ENCODE measurements at regions not wholly inside any gene's neighbourhood (a gene's known extent, or its start where the extent isn't known, plus 50 kb on each side); places are given as distances from the start of the nearest gene placed in this dataset.

DNA sequence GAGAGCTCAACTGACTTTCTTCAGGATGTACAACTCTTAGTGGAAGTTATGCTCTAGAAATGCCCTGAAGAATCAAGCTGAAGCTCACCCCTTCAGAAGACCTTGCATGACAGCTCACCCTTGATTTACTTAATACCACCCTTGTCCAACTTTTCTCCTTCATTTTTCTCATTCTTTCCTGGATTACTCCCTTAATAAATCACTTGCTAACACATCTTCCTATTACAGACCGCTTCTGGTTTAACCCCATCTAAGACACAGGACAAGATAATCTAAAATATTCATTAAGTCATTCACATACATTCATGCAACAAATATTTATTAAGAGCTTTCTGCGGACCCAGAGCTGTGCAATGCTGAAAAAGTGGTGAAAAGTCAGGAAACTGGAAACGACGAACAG lies 630.7 kb upstream of the RORB start:
- DNase-seq (ENCODE audit: low read depth), result no peak
- TF ChIP-seq, protein P1, sequence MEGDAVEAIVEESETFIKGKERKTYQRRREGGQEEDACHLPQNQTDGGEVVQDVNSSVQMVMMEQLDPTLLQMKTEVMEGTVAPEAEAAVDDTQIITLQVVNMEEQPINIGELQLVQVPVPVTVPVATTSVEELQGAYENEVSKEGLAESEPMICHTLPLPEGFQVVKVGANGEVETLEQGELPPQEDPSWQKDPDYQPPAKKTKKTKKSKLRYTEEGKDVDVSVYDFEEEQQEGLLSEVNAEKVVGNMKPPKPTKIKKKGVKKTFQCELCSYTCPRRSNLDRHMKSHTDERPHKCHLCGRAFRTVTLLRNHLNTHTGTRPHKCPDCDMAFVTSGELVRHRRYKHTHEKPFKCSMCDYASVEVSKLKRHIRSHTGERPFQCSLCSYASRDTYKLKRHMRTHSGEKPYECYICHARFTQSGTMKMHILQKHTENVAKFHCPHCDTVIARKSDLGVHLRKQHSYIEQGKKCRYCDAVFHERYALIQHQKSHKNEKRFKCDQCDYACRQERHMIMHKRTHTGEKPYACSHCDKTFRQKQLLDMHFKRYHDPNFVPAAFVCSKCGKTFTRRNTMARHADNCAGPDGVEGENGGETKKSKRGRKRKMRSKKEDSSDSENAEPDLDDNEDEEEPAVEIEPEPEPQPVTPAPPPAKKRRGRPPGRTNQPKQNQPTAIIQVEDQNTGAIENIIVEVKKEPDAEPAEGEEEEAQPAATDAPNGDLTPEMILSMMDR (IDR thresholded peaks at IDR 0.05; ENCODE audit: control insufficient read depth, extremely low read depth, insufficient read depth), result no peak

GRCh38 chr9:73869264-73869663 lies 627.9 kb upstream of the RORB start:
- no peak overlapping the region for H3K4me3 ChIP-seq (ENCODE audit: low read depth, low read length)
- TF ChIP-seq, protein P1 (IDR thresholded peaks at IDR 0.05; ENCODE audit: control insufficient read depth, extremely low read depth, insufficient read depth), result no peak
- DNase-seq (ENCODE audit: low read depth), result peak; percentile 38

More for the DNA sequence above, 630.7 kb upstream of the RORB start:
- no peak overlapping the region for H3K4me3 ChIP-seq (ENCODE audit: low read depth, low read length)

DNA sequence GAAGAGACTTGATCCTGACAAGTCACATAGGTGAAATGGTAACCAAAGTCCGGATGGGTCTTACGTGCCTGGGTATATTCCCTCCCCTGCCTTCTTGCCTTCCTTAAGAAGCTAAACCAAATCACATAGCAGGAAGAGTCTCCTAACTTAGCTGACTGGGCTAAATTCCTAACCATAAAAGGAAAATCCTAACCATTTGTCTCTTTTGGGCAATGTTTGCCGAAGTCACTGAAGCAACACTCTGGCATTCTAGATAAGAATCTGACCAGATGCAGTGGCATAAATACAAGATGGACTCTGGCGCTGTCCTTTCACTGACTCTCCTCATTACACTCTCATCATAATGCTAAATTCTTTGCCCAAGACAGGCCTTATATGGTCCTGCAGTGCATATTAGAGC lies 625.5 kb upstream of the RORB start:
- DNase-seq (ENCODE audit: low read depth), result no peak
- H3K4me3 ChIP-seq (ENCODE audit: low read depth, low read length), result no peak overlapping the region
- TF ChIP-seq, protein P1 (IDR thresholded peaks at IDR 0.05; ENCODE audit: control insufficient read depth, extremely low read depth, insufficient read depth), result no peak

DNA sequence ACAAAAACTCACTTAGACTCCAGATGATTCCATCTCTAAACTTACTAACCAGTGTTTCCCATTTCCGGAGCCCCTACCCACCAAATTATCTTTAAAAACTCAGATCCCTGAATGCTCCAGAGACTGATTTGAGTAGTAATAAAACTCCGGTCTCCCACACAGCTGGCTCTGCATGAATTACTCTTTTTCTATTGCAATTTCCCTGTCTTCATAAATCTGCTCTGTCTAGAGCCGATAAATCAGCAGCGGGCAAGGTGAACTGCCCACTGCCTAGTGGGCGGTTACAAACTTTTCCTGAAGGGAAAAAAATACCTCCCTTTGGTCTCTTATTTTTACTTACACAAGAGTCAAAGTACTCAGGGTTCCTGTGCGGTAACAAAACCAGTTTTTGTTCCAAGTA lies 624.4 kb upstream of the RORB start:
- no peak for DNase-seq (ENCODE audit: low read depth)
- TF ChIP-seq, protein P1 (IDR thresholded peaks at IDR 0.05; ENCODE audit: control insufficient read depth, extremely low read depth, insufficient read depth), result no peak
- no peak overlapping the region for H3K4me3 ChIP-seq (ENCODE audit: low read depth, low read length)

GRCh38 chr9:73880101-73880500 lies 617.0 kb upstream of the RORB start:
- DNase-seq (ENCODE audit: low read depth), result no peak

DNA sequence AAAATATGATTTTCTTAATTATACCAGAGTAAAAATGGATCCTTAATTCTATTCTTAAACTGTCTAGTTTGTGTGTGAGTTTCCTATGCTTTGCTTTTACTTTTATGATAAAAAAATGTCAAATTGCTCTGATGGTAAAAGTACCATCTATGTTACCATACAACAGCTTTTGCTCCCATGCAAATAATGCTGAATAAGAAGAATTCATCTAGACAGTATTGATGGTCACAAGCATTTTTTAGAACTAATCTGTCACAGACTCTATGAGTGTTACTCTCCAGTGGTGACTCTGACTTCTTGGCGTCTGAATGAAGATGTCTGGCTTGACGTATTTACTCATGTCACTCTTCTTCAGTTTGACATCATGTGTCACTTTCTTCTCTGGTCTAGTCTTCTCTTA lies 608.1 kb upstream of the RORB start:
- H3K4me3 ChIP-seq (ENCODE audit: low read depth, low read length), result no peak overlapping the region
- no peak for DNase-seq (ENCODE audit: low read depth)
- TF ChIP-seq, protein P1 (IDR thresholded peaks at IDR 0.05; ENCODE audit: control insufficient read depth, extremely low read depth, insufficient read depth), result no peak

More at GRCh38 chr9:73880101-73880500, 617.0 kb upstream of the RORB start:
- TF ChIP-seq, protein P1 (IDR thresholded peaks at IDR 0.05; ENCODE audit: control insufficient read depth, extremely low read depth, insufficient read depth), result no peak
- H3K4me3 ChIP-seq (ENCODE audit: low read depth, low read length), result no peak overlapping the region

DNA sequence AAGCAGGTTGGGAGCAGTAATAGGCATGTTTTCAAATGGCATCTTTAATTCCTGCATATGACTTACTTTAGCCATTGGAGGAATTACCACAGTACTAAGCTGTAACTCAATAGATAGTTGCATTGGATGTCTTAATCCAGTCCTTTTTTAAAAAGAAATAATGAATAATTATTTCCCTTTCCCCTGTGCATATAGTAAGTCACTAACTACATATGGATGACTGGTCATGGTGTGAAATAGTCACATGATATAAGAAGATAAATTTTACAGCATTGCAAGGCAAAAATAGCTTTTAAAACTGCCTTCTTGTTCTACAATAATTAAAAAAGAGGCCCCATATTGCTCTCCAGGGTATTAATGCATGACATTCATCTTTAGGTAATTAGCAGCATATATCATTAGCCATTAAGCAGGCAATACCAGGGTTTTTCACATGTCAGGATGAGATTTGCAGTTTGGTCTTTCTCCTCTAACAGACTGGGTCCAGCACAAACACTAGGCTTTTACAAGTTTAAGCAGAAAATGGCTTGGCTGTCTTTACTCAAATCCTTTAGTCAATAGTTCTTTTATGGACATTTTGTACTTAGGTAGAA lies 606.4 kb upstream of the RORB start:
- TF ChIP-seq, protein P1 (IDR thresholded peaks at IDR 0.05; ENCODE audit: control insufficient read depth, extremely low read depth, insufficient read depth), result no peak
- H3K4me3 ChIP-seq (ENCODE audit: low read depth, low read length), result no peak overlapping the region
- no peak for DNase-seq (ENCODE audit: low read depth)

All from LNCaP clone FGC (cell line).